AG10803 (cell line): ENCODE measurements at regions not wholly inside any gene's neighbourhood (a gene's known extent, or its start where the extent isn't known, plus 50 kb on each side); places are given as distances from the start of the nearest gene placed in this dataset.

ENCODE experiments used
- DNase-seq: peaks from one replicate; pipeline ENCODE4 v3.0.0; 2010; ENCODE audit warnings: low read depth
- H3K4me3 ChIP-seq: 2 replicates; pipeline ENCODE4 v1.5.1; 2011; ENCODE audit warnings: mild to moderate bottlenecking, low read length, control low read depth
- CTCF ChIP-seq: conservative IDR thresholded peaks from 2 replicates; pipeline ENCODE4 v1.5.1; 2011; ENCODE audit warnings: mild to moderate bottlenecking, low read length, control low read depth, inconsistent platforms

DNA sequence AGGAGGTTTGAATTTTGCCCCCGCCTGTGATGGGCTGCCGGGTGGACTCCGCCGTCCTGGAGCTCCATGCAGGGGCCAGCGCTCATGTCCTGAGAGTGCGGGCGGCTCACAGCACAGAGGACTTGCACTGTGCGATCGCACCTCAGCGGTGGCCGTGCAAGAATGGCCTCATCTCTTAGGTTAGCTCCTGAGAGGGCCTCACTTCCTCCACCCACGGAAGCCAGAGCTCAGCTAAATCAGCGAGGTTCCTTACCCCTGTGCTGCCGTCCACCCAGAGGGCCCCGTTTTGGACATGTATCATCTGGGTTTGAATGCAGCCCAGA is 72.0 kb upstream of the PCSK6 start:
- DNase-seq: no peak
- TF ChIP-seq CTCF: no peak
- no peak overlapping the region for H3K4me3 ChIP-seq

DNA sequence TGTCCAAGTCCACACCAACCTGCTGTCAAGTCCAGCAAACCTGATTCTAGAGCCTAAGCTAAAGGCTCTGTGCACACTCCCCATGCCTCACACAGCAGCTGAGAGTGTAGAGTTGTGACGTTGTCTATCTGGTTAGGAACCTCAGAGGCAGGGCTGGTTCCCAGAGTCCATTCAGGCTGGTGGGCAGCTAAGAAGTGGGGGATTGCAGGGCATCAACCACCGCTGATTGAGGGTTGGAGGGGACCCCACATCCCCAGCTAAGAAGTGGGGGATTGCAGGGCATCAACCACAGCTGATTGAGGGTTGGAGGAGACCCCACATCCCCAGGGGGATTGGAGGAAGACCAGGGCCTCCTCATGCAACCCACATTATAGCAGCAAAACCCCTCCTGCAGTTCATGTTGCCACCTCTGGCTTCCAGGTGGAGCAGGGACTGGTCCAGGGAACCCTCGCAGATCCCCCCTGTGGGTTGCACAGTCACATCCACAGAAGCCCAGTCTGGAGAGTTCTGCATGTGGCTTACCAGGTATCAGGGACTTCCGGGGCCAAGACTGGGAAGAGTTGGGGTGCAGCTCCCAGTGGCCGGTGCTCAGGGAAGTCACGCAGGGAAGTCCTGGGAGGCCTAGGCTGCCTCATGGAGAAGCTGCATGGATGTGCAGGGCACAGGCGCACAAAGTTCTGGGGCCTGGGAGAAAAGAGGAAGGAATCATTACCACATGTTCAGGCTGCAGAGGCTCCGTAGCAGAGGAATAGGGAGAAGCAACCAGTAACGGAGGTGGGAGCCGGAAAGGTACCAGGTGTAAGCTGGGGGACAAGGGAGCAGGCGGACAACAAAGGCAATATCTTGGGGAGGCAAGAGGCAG is 71.4 kb upstream of the PCSK6 start:
- H3K4me3 ChIP-seq: no peak overlapping the region
- TF ChIP-seq CTCF: no peak
- no peak for DNase-seq

GRCh38 chr15:101559952-101560351 is 70.4 kb upstream of the PCSK6 start:
- DNase-seq: no peak
- no peak overlapping the region for H3K4me3 ChIP-seq
- TF ChIP-seq CTCF: no peak

DNA sequence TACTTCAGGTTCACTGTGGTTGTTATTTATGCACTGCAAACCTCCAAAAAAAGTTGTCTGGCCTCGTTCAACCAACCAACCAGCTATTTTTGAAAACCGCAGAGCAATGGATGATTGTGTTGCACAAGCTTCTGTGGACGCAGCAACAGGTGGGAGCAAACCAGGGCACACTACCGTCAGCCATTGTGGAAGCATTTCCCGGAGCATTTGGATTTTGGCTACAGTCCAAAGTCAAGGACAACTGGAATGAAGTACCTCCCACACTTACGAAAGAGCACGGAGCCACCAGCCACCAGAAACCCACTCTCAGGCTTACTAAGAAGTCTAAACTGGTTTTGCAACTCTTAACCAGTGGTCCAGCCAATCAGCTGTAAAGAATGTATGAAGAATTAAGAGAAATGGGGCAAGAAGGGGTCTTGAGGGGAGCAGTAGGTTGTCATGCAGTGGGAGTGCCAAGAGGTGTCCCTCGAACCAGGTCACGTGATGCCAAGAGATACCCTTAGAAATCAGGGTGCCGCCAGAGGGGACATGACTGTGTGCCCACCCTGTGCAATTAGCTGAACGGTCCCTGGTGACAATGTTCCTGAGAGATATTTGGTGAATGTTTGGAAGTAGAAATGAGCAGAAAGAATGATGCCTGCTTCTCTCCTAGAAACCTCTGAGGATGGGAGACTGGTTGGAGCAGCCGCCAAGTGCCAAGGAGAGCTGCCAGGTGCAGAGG is 68.9 kb upstream of the PCSK6 start:
- no peak for DNase-seq
- no peak for TF ChIP-seq CTCF

GRCh38 chr15:101556273-101556672 is 66.8 kb upstream of the PCSK6 start:
- no peak for TF ChIP-seq CTCF
- no peak for DNase-seq
- no peak overlapping the region for H3K4me3 ChIP-seq

More for the DNA sequence above, 68.9 kb upstream of the PCSK6 start:
- no peak overlapping the region for H3K4me3 ChIP-seq

DNA sequence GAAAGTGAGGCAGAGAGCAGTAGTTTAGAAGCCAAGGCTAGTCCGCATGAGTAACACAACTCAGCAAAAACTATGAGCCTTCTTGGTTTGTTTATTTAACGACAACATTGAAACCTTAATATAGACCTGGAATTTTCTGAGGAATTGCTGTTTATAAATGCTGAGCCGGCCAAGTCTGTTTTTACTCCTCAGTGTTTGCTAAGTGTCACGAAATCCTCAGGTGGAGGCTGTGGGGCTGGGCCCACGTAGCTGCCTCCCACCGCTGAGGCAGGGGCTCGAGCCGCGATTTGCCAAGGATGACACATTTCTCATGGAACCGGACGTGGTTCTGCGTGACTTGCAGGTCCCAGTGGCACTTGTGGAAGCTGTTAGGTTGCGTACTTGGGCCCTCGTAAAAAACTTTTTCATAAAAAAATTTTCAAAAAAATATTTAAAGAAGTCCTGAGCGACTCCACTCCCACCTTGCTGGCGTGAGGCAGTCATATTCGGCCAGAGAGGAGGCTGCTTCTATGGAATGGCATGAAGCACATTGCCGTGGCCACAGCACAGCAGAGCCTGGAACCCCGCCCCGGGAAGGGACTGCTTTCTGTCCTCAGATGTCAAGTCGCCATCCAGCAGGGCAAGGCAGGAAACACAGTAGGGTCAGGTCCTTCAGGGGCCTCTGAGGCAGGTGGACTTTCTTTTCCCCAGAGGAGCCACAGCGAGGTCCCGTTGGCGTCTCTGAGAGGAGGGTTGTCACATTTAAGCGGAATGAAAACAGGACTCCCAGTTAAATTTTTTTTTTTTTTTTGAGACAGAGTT is 64.8 kb upstream of the PCSK6 start:
- no peak for DNase-seq

More for the DNA sequence above, 64.8 kb upstream of the PCSK6 start:
- H3K4me3 ChIP-seq: no peak overlapping the region
- no peak for TF ChIP-seq CTCF
